ENCODE measurements at regions not wholly inside any gene's neighbourhood (a gene's known extent, or its start where the extent isn't known, plus 50 kb on each side); places are given as distances from the start of the nearest gene placed in this dataset.

GRCh38 chr17:33514369-33514768 lies 221.3 kb upstream of the ASIC2 start:
- TF ChIP-seq GATA3 (IDR thresholded peaks at IDR 0.05; ENCODE audit: low read depth, low read length) (no peak), GATA2 (IDR thresholded peaks at IDR 0.05; ENCODE audit: low read depth, low read length) (no peak)
